Stimulated activated naive CD4-positive, alpha-beta T cell treated with Interleukin-2 at 50 U/mL for 16 hours (primary cell): ENCODE measurements at regions not wholly inside any gene's neighbourhood (a gene's known extent, or its start where the extent isn't known, plus 50 kb on each side); places are given as distances from the start of the nearest gene placed in this dataset.

Source experiments
- DNase-seq: peaks from one replicate; lab custom pipeline; 2025; lab: John Stamatoyannopoulos, UW

- DNase-seq = no peak
These were observed 206.6 kb upstream of the PREP start for GRCh38 chr6:105609375-105609991.

- no peak for DNase-seq
These were observed 206.0 kb upstream of the PREP start for GRCh38 chr6:105608711-105609374.

GRCh38 chr6:105607636-105608621 is 205.0 kb upstream of the PREP start:
- no peak for DNase-seq

GRCh38 chr6:105606831-105607463 is 204.1 kb upstream of the PREP start:
- DNase-seq = no peak

- no peak for DNase-seq
These were observed 201.7 kb upstream of the PREP start for GRCh38 chr6:105604587-105604884.

GRCh38 chr6:105603788-105604586 is 201.1 kb upstream of the PREP start:
- no peak for DNase-seq

GRCh38 chr6:105601541-105602236 is 198.8 kb upstream of the PREP start:
- peak; percentile 68 for DNase-seq

GRCh38 chr6:105600336-105601260 is 197.7 kb upstream of the PREP start:
- no peak for DNase-seq

GRCh38 chr6:105598264-105598663 is 195.4 kb upstream of the PREP start:
- DNase-seq = no peak

- no peak for DNase-seq
These were observed 193.4 kb upstream of the PREP start for GRCh38 chr6:105596284-105596755.

- DNase-seq = no peak
These were observed 192.9 kb upstream of the PREP start for GRCh38 chr6:105595829-105596228.

- DNase-seq = no peak
These were observed 191.9 kb upstream of the PREP start for GRCh38 chr6:105594821-105595220.

- no peak for DNase-seq
These were observed 191.2 kb upstream of the PREP start for GRCh38 chr6:105593805-105594671.

- no peak for DNase-seq
These were observed 190.3 kb upstream of the PREP start for GRCh38 chr6:105593056-105593690.

GRCh38 chr6:105592329-105592728 is 189.4 kb upstream of the PREP start:
- DNase-seq = no peak

GRCh38 chr6:105591053-105591452 is 188.2 kb upstream of the PREP start:
- DNase-seq = no peak

GRCh38 chr6:105588123-105588710 is 185.3 kb upstream of the PREP start:
- DNase-seq = no peak
